Prostate gland (tissue), 2 donors: ENCODE measurements at regions not wholly inside any gene's neighbourhood (a gene's known extent, or its start where the extent isn't known, plus 50 kb on each side); places are given as distances from the start of the nearest gene placed in this dataset.
A peak's percentile ranks its signal among the peaks of the same experiment; 100 is the strongest.

Source experiments
- DNase-seq: peaks from one replicate; pipeline ENCODE4 v3.0.0-alpha.2; 2019; ENCODE audit warnings: low spot score
- H3K27ac ChIP-seq, 2 donors: fragments of 200-600 bp; sonication (generic); 2 replicates each; pipeline ENCODE4 v1.5.1; 2017 to 2019
- H3K27me3 ChIP-seq: fragments of 200-600 bp; sonication (generic); replicated peaks from 2 replicates; pipeline ENCODE4 v1.5.1; 2019; ENCODE audit not compliant: insufficient read depth
- H3K36me3 ChIP-seq, 2 donors: fragments of 200-600 bp; sonication (generic); 1 replicate in 1 of 2; 2 replicates in 1 of 2; pipeline versions ENCODE4 v1.5.1 to v1.8.1; 2017 to 2019
- H3K4me1 ChIP-seq: fragments of 200-600 bp; sonication (generic); replicated peaks from 2 replicates; pipeline ENCODE4 v1.5.1; 2019
- H3K4me3 ChIP-seq, 2 donors: fragments of 200-600 bp; sonication (generic); 2 replicates each; pipeline ENCODE4 v1.5.1; 2017 to 2019
- H3K9me3 ChIP-seq: fragments of 200-600 bp; sonication (generic); 2 replicates; pipeline ENCODE4 v1.5.1; 2017
- CTCF ChIP-seq, 4 experiments: fragments of 200-600 bp in 2 of 4; fragments of 450-650 bp in 2 of 4; sonication (generic) in 2 of 4; IDR thresholded peaks; 1 replicate in 3 of 4; 2 replicates in 1 of 4; pipeline ENCODE4 v1.5.1; 2016 to 2019; ENCODE audit warnings: antibody characterized with exemption in 4 of 4, mild to moderate bottlenecking in 2 of 4, moderate library complexity in 2 of 4
- POLR2A ChIP-seq: fragments of 450-650 bp; IDR thresholded peaks from one replicate; pipeline ENCODE4 v1.6.1; 2016; ENCODE audit warnings: antibody characterized with exemption, mild to moderate bottlenecking
- POLR2AphosphoS5 ChIP-seq: sonication (generic); formaldehyde crosslinking; IDR thresholded peaks from one replicate; pipeline ENCODE4 v1.6.1; 2017; ENCODE audit warnings: antibody characterized with exemption
- WGBS: methylation state at CpG from one replicate; pipeline ENCODE4 v1.1.5; 2018; 5-methylcytosine and 5-hydroxymethylcytosine counted together
- intact Hi-C: fragments of 100-400 bp; cut with DNase I; formaldehyde crosslinking; loops from one replicate; pipeline ENCODE4 v1.14.2; 2022

- no peak for DNase-seq
- Histone ChIP-seq H3K9me3 (no peaks in the 10 kb centered on the region), H3K36me3 (no peaks in the 10 kb centered on the region), H3K27ac (no peak overlapping the region), H3K4me1 (no peaks in the 10 kb centered on the region), H3K27me3 (no peaks in the 10 kb centered on the region), H3K4me3 (no peak overlapping the region)
- 78% methylated on average over 3 of the region's 3 CpGs for WGBS
- intact Hi-C loops = no loop called here
- TF ChIP-seq CTCF (IDR thresholded peaks at IDR 0.05) (no peak), POLR2AphosphoS5 (no peak)
These were observed 65.4 kb upstream of the ERCC6L2 start for GRCh38 chr9:95810133-95810532.

- Histone ChIP-seq H3K4me1 (no peaks in the 10 kb centered on the region), H3K4me3 (no peak overlapping the region), H3K9me3 (no peaks in the 10 kb centered on the region), H3K27me3 (no peaks in the 10 kb centered on the region), H3K36me3 (no peaks in the 10 kb centered on the region), H3K27ac (no peak overlapping the region)
- WGBS = 92% methylated on average over 2 of the region's 2 CpGs
- intact Hi-C loops = no loop called here
- DNase-seq = no peak
- no peak for TF ChIP-seq POLR2A
- TF ChIP-seq POLR2AphosphoS5 = no peak
These were observed 65.8 kb upstream of the ERCC6L2 start for GRCh38 chr9:95809686-95810085.

- Histone ChIP-seq H3K36me3 (no peaks in the 10 kb centered on the region), H3K4me1 (no peaks in the 10 kb centered on the region), H3K27me3 (no peaks in the 10 kb centered on the region), H3K9me3 (no peaks in the 10 kb centered on the region), H3K27ac (peak overlapping the region; percentile 46 to 57), H3K4me3 (no peak overlapping the region)
- intact Hi-C loops = no loop called here
- TF ChIP-seq CTCF (IDR thresholded peaks at IDR 0.05) (no peak), POLR2AphosphoS5 (no peak), POLR2A (no peak)
- no peak for DNase-seq
- 51% methylated on average over 3 of the region's 3 CpGs for WGBS
These were observed 67.5 kb upstream of the ERCC6L2 start for GRCh38 chr9:95808011-95808410.

- intact Hi-C loops = loop anchor here (2.0 kb wide), 1 partner anchor 67 kb away; the partner anchor contains the start of gene ERCC6L2
- DNase-seq = no peak
- no peaks in the 10 kb centered on the region for H3K36me3 ChIP-seq
These were observed 68.1 kb upstream of the ERCC6L2 start for GRCh38 chr9:95807326-95807947.

GRCh38 chr9:95803197-95803596 lies 72.3 kb upstream of the ERCC6L2 start:
- no peak overlapping the region for H3K27ac ChIP-seq
- H3K36me3 ChIP-seq = no peaks in the 10 kb centered on the region
- intact Hi-C loops = no loop called here
- H3K4me3 ChIP-seq = no peak overlapping the region
- DNase-seq = no peak
- TF ChIP-seq CTCF (IDR thresholded peaks at IDR 0.05) (no peak), POLR2A (no peak), POLR2AphosphoS5 (no peak)
- no peaks in the 10 kb centered on the region for H3K27me3 ChIP-seq
- H3K9me3 ChIP-seq = no peaks in the 10 kb centered on the region
- no peaks in the 10 kb centered on the region for H3K4me1 ChIP-seq
- 92% methylated on average over 4 of the region's 4 CpGs for WGBS

More at GRCh38 chr9:95807326-95807947, 68.1 kb upstream of the ERCC6L2 start:
- peak overlapping the region; percentile 46 to 57 for H3K27ac ChIP-seq
- H3K4me1 ChIP-seq = no peaks in the 10 kb centered on the region
- TF ChIP-seq CTCF (IDR thresholded peaks at IDR 0.05) = no peak
- TF ChIP-seq POLR2A = no peak
- peak; percentile 64 for TF ChIP-seq POLR2AphosphoS5
- H3K9me3 ChIP-seq = no peaks in the 10 kb centered on the region
- no peaks in the 10 kb centered on the region for H3K27me3 ChIP-seq
- 52% methylated on average over 5 of the region's 5 CpGs for WGBS
- no peak overlapping the region for H3K4me3 ChIP-seq
